Heart left ventricle (tissue), 16 donors: ENCODE measurements at regions not wholly inside any gene's neighbourhood (a gene's known extent, or its start where the extent isn't known, plus 50 kb on each side); places are given as distances from the start of the nearest gene placed in this dataset.

ENCODE experiments used
- ATAC-seq, 4 donors: fragments of 200-7000 bp; cut with Tn5 transposase; one replicate each; pipeline ENCODE4 v1.9.1; 2020 to 2022; ENCODE audit warnings: moderate library complexity in 4 of 4, mild to moderate bottlenecking in 3 of 4, moderate number of reproducible peaks in 1 of 4
- DNase-seq, 5 donors: peaks; one replicate each; pipeline ENCODE4 v3.0.0-alpha.2; 2020
- H3K27ac ChIP-seq, 12 donors: fragments of 200-600 bp; sonication (generic) in 4 of 12; one replicate each; pipeline versions ENCODE4 v1.5.0 to v1.8.0; 2016 to 2022; ENCODE audit warnings: mild to moderate bottlenecking in 2 of 12
- H3K27me3 ChIP-seq, 9 donors: fragments of 200-600 bp; sonication (generic) in 2 of 9; one replicate each; pipeline versions ENCODE4 v1.5.1 to v1.8.0; 2016 to 2022; ENCODE audit warnings: mild to moderate bottlenecking in 3 of 9
- H3K36me3 ChIP-seq, 9 donors: fragments of 200-600 bp; sonication (generic) in 2 of 9; one replicate each; pipeline versions ENCODE4 v1.5.0 to v1.8.0; 2018 to 2022; ENCODE audit warnings: mild to moderate bottlenecking in 2 of 9
- H3K4me1 ChIP-seq, 12 donors: fragments of 200-600 bp; sonication (generic) in 4 of 12; one replicate each; pipeline versions ENCODE4 v1.5.0 to v1.8.0; 2016 to 2022; ENCODE audit warnings: mild to moderate bottlenecking in 3 of 12
- H3K4me3 ChIP-seq, 12 donors: fragments of 200-600 bp; sonication (generic) in 4 of 12; one replicate each; pipeline versions ENCODE4 v1.5.0 to v1.8.0; 2017 to 2022; ENCODE audit warnings: mild to moderate bottlenecking in 9 of 12, moderate library complexity in 4 of 12
- H3K9me3 ChIP-seq, 12 donors: fragments of 200-600 bp; sonication (generic) in 4 of 12; one replicate each; pipeline versions ENCODE4 v1.5.0 to v1.8.0; 2016 to 2022; ENCODE audit warnings: mild to moderate bottlenecking in 1 of 12
- CTCF ChIP-seq, 12 donors: fragments of 200-600 bp; sonication (generic) in 4 of 12; IDR thresholded peaks; one replicate each; pipeline versions ENCODE4 v1.5.0 to v1.8.0; 2018 to 2022; ENCODE audit warnings: antibody characterized with exemption in 12 of 12, mild to moderate bottlenecking in 5 of 12
- POLR2A ChIP-seq, 2 donors: fragments of 450-650 bp; IDR thresholded peaks; one replicate each; pipeline ENCODE4 v1.6.1; 2017; ENCODE audit warnings: antibody characterized with exemption in 2 of 2, mild to moderate bottlenecking in 2 of 2, moderate library complexity in 2 of 2
- WGBS, 4 donors: extraction: QIAGEN DNeasy Blood & Tissue Kit in 2 of 4; methylation state at CpG; one replicate each; pipeline versions ENCODE4 v1.1.5 to v1.1.7; 2013 to 2018; 5-methylcytosine and 5-hydroxymethylcytosine counted together
- intact Hi-C, 10 donors: fragments of 100-400 bp; cut with DNase I; formaldehyde crosslinking; loops; one replicate each; pipeline versions ENCODE4 v1.11.1 to v1.14.2; 2022
- donor health status: ischemic (EF 13 %, LVEDD 7.1; RV severe dilation, severe dysfunction).
- donor health status: healthy with polysubstance abuse.
- donor health status: DM: no; HTN: yes; CAD: no.
- donor health status: DM: no; HTN: no; CAD: no.
- donor health status: ischemic (EF 25% LVEDD 6.9; RV normal size, moderate dysfunction).
- donor health status: ischemic (EF 25% LVEDD 5.7; RV mildly dilated, moderate dysfunction).
- donor health status: healthy.
- donor health status: DM: yes; HTN: yes; CAD: no.
- donor health status: ischemic (EF 35%, LVEDD 5.7; RV mildly dilated, moderate dysfunction).
- donor health status: nonischemic (EF 11% LVEDD 7.7; RV severe dilation, severe dysfunction).
- donor health status: DM: yes; HTN: yes; CAD: no.
- donor health status: PGD.
- donor health status: ischemic (EF 29% LVEDD 5.4; RV normal size, mild dysfunction).
- donor health status: nonischemic (EF 23%, LVEDD 6.1; RV moderate dilation, normal function).

GRCh38 chr6:1540864-1541521, 68.7 kb upstream of the FOXC1 start:
- TF ChIP-seq POLR2A (IDR thresholded peaks at IDR 0.05) (no peak), CTCF (IDR thresholded peaks at IDR 0.05) (no peak)
- 85 to 90% (median 88%) methylated on average over 11 of the region's 11 CpGs for WGBS, 4 donors
- no peak for ATAC-seq

GRCh38 chr6:1542335-1542734, 67.4 kb upstream of the FOXC1 start:
- intact Hi-C loops, result no loop called here
- DNase-seq (no peak), ATAC-seq (no peak)
- no peak overlapping the region for H3K27ac ChIP-seq
- peaks cover 0 to 7% (median 0%) of the 10 kb centered on the region in 9 donors for H3K36me3 ChIP-seq
- H3K4me3 ChIP-seq, result no peak overlapping the region
- H3K9me3 ChIP-seq, result peaks cover 0 to 7% (median 0%) of the 10 kb centered on the region in 12 donors
- peaks cover 0 to 7% (median 0%) of the 10 kb centered on the region in 12 donors for H3K4me1 ChIP-seq
- TF ChIP-seq CTCF (IDR thresholded peaks at IDR 0.05) (no peak), POLR2A (IDR thresholded peaks at IDR 0.05) (no peak)
- no peaks in the 10 kb centered on the region for H3K27me3 ChIP-seq

More at GRCh38 chr6:1540864-1541521, 68.7 kb upstream of the FOXC1 start:
- intact Hi-C loops, result no loop called here
- Histone ChIP-seq H3K9me3 (peaks cover 0 to 7% (median 0%) of the 10 kb centered on the region in 12 donors), H3K4me1 (peaks cover 0 to 7% (median 0%) of the 10 kb centered on the region in 12 donors), H3K27ac (no peak overlapping the region), H3K27me3 (no peaks in the 10 kb centered on the region), H3K36me3 (peaks cover 0 to 5% (median 0%) of the 10 kb centered on the region in 9 donors), H3K4me3 (no peak overlapping the region)
- no peak for DNase-seq

- TF ChIP-seq POLR2A (IDR thresholded peaks at IDR 0.05) (no peak), CTCF (IDR thresholded peaks at IDR 0.05) (no peak)
- DNase-seq (no peak), ATAC-seq (no peak)
- H3K4me1 ChIP-seq, result peaks cover 0 to 7% (median 0%) of the 10 kb centered on the region in 12 donors
- H3K4me3 ChIP-seq, result no peak overlapping the region
- H3K36me3 ChIP-seq, result peaks cover 0 to 8% (median 0%) of the 10 kb centered on the region in 9 donors
- intact Hi-C loops, result no loop called here
- H3K27ac ChIP-seq, result no peak overlapping the region
- H3K27me3 ChIP-seq, result no peaks in the 10 kb centered on the region
- peaks cover 0 to 7% (median 0%) of the 10 kb centered on the region in 12 donors for H3K9me3 ChIP-seq
- 59 to 88% (median 79%) methylated on average over 3 of the region's 3 CpGs for WGBS, 4 donors
Observed at GRCh38 chr6:1542764-1543163, 67.0 kb upstream of the FOXC1 start.

GRCh38 chr6:1544000-1544399, 65.7 kb upstream of the FOXC1 start:
- peaks cover 0 to 7% (median 0%) of the 10 kb centered on the region in 12 donors for H3K9me3 ChIP-seq
- intact Hi-C loops, result no loop called here
- no peak for TF ChIP-seq CTCF (IDR thresholded peaks at IDR 0.05)
- no peak for TF ChIP-seq POLR2A (IDR thresholded peaks at IDR 0.05)
- H3K4me1 ChIP-seq, result peaks cover 0 to 7% (median 0%) of the 10 kb centered on the region in 12 donors
- no peak overlapping the region for H3K4me3 ChIP-seq
- ATAC-seq (no peak), DNase-seq (no peak)
- H3K36me3 ChIP-seq, result peaks cover 0 to 8% (median 0%) of the 10 kb centered on the region in 9 donors
- 85 to 93% (median 89%) methylated on average over 3 of the region's 3 CpGs for WGBS, 4 donors
- no peaks in the 10 kb centered on the region for H3K27me3 ChIP-seq
- H3K27ac ChIP-seq, result no peak overlapping the region
